Stimulated activated naive CD8-positive, alpha-beta T cell treated with anti-CD3 and anti-CD28 coated beads, Interleukin-15, Interleukin-2, amounts not matched to agents 100 ng/mL and 50 ng/mL, for 24 hours (primary cell): ENCODE measurements at regions not wholly inside any gene's neighbourhood (a gene's known extent, or its start where the extent isn't known, plus 50 kb on each side); places are given as distances from the start of the nearest gene placed in this dataset.

Experiments used
- H3K27ac Mint-ChIP-seq: one replicate; pipeline ENCODE4 v1.8.0; 2021; ENCODE audit warnings: mild to moderate bottlenecking, mixed read lengths
- H3K27me3 Mint-ChIP-seq: one replicate; pipeline ENCODE4 v1.8.0; 2021; ENCODE audit warnings: mixed read lengths
- H3K36me3 Mint-ChIP-seq: one replicate; pipeline ENCODE4 v1.8.0; 2021; ENCODE audit warnings: low read depth, mixed read lengths
- H3K4me1 Mint-ChIP-seq: one replicate; pipeline ENCODE4 v1.8.0; 2021; ENCODE audit warnings: low read depth, mixed read lengths
- H3K4me3 Mint-ChIP-seq: one replicate; pipeline ENCODE4 v1.8.0; 2021; ENCODE audit warnings: mild to moderate bottlenecking, mixed read lengths
- H3K9me3 Mint-ChIP-seq: one replicate; pipeline ENCODE4 v1.8.0; 2021; ENCODE audit warnings: mixed read lengths

DNA sequence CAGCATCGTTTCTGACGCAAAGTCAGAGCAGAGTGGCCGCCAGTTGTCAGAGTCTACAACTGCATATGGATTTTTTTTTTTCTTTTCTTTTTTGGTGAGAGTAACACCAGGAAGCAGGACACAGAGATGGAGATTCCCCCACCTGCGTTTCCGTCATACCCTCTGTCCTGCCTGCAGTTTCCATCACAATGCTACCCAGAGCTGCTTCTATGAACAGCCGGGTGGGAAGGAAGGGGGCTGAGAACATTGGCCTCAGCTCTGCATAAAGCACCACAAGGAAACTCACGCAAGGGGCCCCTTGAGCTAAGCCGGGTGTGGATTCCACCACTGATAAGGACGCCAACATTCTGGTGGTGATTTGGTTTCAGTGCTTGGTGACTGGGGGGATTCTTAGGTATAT is 183.5 kb upstream of the AFDN start:
- H3K4me3 Mint-ChIP-seq: no peak overlapping the region
- peaks cover 4% of the 10 kb centered on the region for H3K27me3 Mint-ChIP-seq
- H3K9me3 Mint-ChIP-seq: peaks cover 8% of the 10 kb centered on the region
- H3K4me1 Mint-ChIP-seq: no peaks in the 10 kb centered on the region
- no peaks in the 10 kb centered on the region for H3K36me3 Mint-ChIP-seq
- no peak overlapping the region for H3K27ac Mint-ChIP-seq

DNA sequence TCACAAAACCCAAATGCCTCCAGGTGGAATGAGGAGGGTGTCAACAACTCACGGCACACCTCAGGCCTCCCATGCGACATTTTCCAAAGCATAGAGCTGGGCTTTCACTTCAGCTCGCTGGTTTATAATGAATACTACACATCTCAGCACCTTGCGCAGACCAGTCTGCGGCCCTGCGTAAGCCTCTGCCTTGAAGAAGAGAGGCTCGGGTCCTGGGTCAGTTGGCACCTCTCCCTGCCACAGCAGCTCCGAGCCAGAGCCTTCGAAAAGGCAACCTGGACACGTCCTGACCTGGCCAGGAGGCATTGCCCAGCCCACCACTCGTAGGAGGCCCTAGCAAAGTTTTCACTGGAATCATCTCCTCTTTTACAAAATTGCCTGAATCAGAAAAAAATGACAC is 183.0 kb upstream of the AFDN start:
- H3K4me1 Mint-ChIP-seq: no peaks in the 10 kb centered on the region
- peaks cover 4% of the 10 kb centered on the region for H3K27me3 Mint-ChIP-seq
- no peak overlapping the region for H3K27ac Mint-ChIP-seq
- H3K36me3 Mint-ChIP-seq: no peaks in the 10 kb centered on the region
- peaks cover 8% of the 10 kb centered on the region for H3K9me3 Mint-ChIP-seq
- no peak overlapping the region for H3K4me3 Mint-ChIP-seq

GRCh38 chr6:167644412-167645132 is 182.1 kb upstream of the AFDN start:
- Mint-ChIP-seq H3K4me3 (no peak overlapping the region), H3K27me3 (peaks cover 4% of the 10 kb centered on the region), H3K9me3 (peaks cover 8% of the 10 kb centered on the region)

GRCh38 chr6:167645368-167645767 is 181.3 kb upstream of the AFDN start:
- H3K27me3 Mint-ChIP-seq: peaks cover 4% of the 10 kb centered on the region
- no peak overlapping the region for H3K4me3 Mint-ChIP-seq
- H3K4me1 Mint-ChIP-seq: no peaks in the 10 kb centered on the region
- no peaks in the 10 kb centered on the region for H3K36me3 Mint-ChIP-seq
- peaks cover 8% of the 10 kb centered on the region for H3K9me3 Mint-ChIP-seq
- H3K27ac Mint-ChIP-seq: no peak overlapping the region

More at GRCh38 chr6:167644412-167645132, 182.1 kb upstream of the AFDN start:
- Mint-ChIP-seq H3K27ac (no peak overlapping the region), H3K36me3 (no peaks in the 10 kb centered on the region), H3K4me1 (no peaks in the 10 kb centered on the region)

- H3K4me1 Mint-ChIP-seq: no peaks in the 10 kb centered on the region
- H3K27ac Mint-ChIP-seq: no peak overlapping the region
- H3K9me3 Mint-ChIP-seq: no peaks in the 10 kb centered on the region
- no peak overlapping the region for H3K4me3 Mint-ChIP-seq
- H3K36me3 Mint-ChIP-seq: no peaks in the 10 kb centered on the region
- H3K27me3 Mint-ChIP-seq: peaks cover 4% of the 10 kb centered on the region
Observed at GRCh38 chr6:167647306-167647705, 179.4 kb upstream of the AFDN start.

DNA sequence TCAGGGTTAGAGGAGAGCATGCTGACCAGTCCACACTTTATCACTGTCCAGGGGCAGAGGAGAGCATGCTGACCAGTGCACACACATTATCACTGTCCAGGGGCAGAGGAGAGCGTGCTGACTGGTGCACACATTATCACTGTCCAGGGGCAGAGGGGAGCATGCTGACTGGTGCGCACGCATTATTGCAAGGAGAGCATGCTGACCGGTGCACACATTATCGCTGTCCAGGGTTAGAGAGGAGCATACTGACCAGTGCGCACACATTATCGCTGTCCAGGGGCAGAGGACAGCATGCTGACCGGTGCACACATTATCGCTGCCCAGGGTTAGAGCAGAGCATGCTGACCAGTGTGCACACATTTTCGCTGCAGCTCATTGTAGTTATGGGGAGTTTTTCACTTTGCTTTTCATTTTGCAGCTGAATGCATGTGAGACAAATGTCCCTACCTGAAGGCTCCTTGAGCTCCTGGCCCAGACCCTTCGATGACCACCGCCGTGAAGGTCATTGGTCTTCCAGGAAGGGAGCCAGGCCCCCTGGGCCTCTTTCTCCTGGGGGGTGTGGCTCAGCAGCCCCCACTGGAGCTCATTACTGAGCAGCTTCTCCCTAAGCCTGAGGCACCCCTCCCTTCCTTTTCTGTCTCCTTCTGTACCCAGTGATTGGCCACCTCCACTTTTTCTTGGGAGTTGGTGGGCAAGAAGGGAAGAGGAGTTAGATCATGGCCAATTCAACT is 178.8 kb upstream of the AFDN start:
- no peaks in the 10 kb centered on the region for H3K4me1 Mint-ChIP-seq
- no peaks in the 10 kb centered on the region for H3K36me3 Mint-ChIP-seq
- no peak overlapping the region for H3K27ac Mint-ChIP-seq
- no peak overlapping the region for H3K4me3 Mint-ChIP-seq
- H3K9me3 Mint-ChIP-seq: no peaks in the 10 kb centered on the region
- H3K27me3 Mint-ChIP-seq: peaks cover 4% of the 10 kb centered on the region

- Mint-ChIP-seq H3K9me3 (no peaks in the 10 kb centered on the region), H3K4me3 (no peak overlapping the region), H3K27ac (no peak overlapping the region), H3K36me3 (no peaks in the 10 kb centered on the region), H3K4me1 (no peaks in the 10 kb centered on the region), H3K27me3 (peaks cover 4% of the 10 kb centered on the region)
Observed at GRCh38 chr6:167648501-167649278, 178.0 kb upstream of the AFDN start.

DNA sequence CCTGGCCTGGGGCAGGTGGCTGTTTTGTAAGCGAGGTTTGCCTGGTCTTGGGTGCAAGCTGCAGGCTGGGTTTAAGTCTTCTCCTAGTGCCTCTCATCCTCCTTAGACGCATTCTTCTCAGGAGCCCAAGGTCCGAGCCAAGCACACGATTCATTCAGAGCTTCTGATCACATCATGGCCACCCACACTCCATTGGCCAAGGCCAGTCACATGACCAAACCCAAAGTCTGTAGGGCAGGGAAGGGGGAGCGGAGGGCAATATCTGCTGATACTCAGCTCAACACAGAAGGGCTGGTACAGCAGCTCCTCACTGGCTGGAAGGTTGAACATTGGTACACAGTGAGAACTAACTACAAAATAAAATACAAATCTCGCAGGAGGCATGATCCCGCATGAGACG is 177.2 kb upstream of the AFDN start:
- Mint-ChIP-seq H3K4me3 (no peak overlapping the region), H3K4me1 (no peaks in the 10 kb centered on the region), H3K27me3 (peaks cover 4% of the 10 kb centered on the region), H3K36me3 (no peaks in the 10 kb centered on the region), H3K9me3 (no peaks in the 10 kb centered on the region), H3K27ac (no peak overlapping the region)

DNA sequence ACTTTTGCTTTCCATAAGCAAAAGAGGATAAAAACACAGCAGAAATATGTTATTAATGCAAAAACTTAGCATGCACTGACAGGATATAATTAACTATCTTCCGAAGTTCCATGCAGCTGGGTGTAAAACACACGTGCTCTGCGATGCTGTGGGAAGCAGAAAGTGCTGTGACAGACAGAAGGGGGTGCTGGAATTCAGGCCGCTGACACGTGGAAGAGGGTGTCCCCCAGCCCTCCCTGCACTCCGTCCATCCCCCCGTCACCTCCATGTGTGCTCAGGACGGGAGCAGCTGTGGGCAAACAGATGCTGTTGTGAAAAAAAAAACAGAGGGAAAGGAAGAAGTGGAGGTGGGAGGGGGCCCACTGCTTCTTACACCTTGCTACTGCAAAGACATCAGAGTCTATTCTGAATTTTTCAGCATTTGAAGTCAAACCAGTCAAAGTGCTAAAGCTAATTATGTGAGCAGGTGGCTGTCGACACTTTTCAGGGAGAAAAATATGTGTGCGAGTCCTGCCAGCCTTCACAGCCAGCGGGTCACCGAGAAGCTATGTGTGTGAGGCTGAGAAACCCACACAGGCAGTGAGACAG is 175.9 kb upstream of the AFDN start:
- H3K27me3 Mint-ChIP-seq: no peaks in the 10 kb centered on the region
- H3K9me3 Mint-ChIP-seq: no peaks in the 10 kb centered on the region
- H3K4me1 Mint-ChIP-seq: no peaks in the 10 kb centered on the region
- H3K4me3 Mint-ChIP-seq: no peak overlapping the region
- no peaks in the 10 kb centered on the region for H3K36me3 Mint-ChIP-seq
- no peak overlapping the region for H3K27ac Mint-ChIP-seq

DNA sequence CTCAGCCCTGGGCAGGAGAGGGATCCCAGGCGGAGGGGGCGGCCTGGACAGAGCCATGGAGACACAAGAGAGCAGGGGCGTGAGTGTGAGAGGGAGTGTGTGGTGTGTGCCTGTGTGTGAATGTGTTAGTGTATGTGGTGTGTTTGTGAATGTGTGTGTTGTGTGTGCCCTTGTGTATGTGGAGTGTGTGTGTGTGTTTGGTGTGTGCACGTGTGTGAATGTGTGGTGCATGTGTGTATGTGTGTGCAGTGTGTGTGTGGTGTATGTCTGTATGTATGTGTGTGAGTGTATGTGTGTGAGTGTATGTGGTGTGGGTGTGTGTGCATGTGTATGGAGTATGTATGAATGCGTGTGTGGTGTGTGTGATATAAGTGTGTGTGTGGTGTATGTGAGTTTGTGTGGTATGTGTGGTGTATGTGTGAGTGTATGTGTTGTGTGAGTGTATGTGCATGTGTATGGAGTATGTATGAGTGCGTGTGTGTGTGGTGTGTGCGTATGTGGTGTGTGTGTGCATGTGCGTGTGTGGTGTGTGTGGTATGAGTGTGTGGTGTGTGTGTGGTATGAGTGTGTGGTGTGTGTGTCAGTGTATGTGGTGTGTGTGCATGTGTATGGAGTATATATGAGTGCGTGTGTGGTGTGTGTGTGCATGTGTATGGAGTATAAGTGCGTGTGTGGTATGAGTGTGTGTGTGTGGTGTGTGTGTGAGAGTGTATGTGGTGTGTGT is 175.2 kb upstream of the AFDN start:
- H3K27me3 Mint-ChIP-seq: no peaks in the 10 kb centered on the region
- H3K27ac Mint-ChIP-seq: no peak overlapping the region
- no peaks in the 10 kb centered on the region for H3K4me1 Mint-ChIP-seq
- H3K36me3 Mint-ChIP-seq: no peaks in the 10 kb centered on the region
- no peaks in the 10 kb centered on the region for H3K9me3 Mint-ChIP-seq
- no peak overlapping the region for H3K4me3 Mint-ChIP-seq

GRCh38 chr6:167652042-167652700 is 174.5 kb upstream of the AFDN start:
- Mint-ChIP-seq H3K27me3 (no peaks in the 10 kb centered on the region), H3K4me3 (no peak overlapping the region), H3K27ac (no peak overlapping the region), H3K9me3 (no peaks in the 10 kb centered on the region), H3K4me1 (no peaks in the 10 kb centered on the region), H3K36me3 (no peaks in the 10 kb centered on the region)

- Mint-ChIP-seq H3K36me3 (no peaks in the 10 kb centered on the region), H3K9me3 (no peaks in the 10 kb centered on the region), H3K4me3 (no peak overlapping the region), H3K27me3 (no peaks in the 10 kb centered on the region), H3K27ac (no peak overlapping the region), H3K4me1 (no peaks in the 10 kb centered on the region)
Observed at GRCh38 chr6:167652701-167653095, 174.0 kb upstream of the AFDN start.

DNA sequence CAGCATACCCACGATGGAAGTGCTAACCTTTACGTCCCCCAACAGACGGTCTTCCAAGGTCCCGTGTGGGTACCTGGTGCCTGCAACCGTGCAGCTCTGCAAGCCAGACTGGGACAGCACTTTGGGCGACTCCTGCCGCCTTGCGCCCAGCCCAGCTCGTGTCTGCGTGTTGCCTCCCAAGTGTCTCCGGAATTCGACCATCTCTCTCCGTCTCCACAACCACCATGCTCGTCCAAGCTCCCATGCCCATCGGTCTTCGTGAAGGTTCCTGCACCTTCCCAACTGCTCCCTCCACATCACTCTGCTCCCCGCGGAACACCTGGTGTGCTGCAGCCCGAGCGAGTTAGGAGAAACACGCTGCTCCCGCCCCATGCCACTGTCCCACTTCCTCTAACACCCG is 173.2 kb upstream of the AFDN start:
- Mint-ChIP-seq H3K9me3 (no peaks in the 10 kb centered on the region), H3K27me3 (no peaks in the 10 kb centered on the region), H3K4me3 (no peak overlapping the region), H3K27ac (no peak overlapping the region), H3K4me1 (no peaks in the 10 kb centered on the region), H3K36me3 (no peaks in the 10 kb centered on the region)

DNA sequence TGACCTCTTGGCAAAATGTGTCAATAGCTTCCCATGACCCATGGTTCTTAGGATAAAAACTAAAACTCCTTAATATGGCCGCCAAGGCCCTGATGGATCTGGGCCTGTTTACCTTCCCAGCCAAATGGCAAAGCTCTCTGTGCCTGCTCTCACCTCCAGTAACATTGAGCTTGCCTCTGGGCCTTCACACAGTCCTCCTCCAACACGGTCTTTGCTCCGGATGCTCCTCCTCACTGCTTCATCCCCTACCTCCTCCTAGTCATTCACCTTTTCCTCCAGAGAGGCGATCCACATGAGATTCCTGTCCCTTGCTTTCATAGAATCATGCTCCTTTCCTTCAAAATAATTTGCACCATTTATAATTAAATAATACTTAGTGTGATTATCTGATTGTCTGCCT is 172.3 kb upstream of the AFDN start:
- no peaks in the 10 kb centered on the region for H3K27me3 Mint-ChIP-seq
- H3K27ac Mint-ChIP-seq: no peak overlapping the region
- H3K4me3 Mint-ChIP-seq: no peak overlapping the region
- H3K4me1 Mint-ChIP-seq: no peaks in the 10 kb centered on the region
- no peaks in the 10 kb centered on the region for H3K36me3 Mint-ChIP-seq
- no peaks in the 10 kb centered on the region for H3K9me3 Mint-ChIP-seq
